ENCODE measurements at regions not wholly inside any gene's neighbourhood (a gene's known extent, or its start where the extent isn't known, plus 50 kb on each side); places are given as distances from the start of the nearest gene placed in this dataset.
"Not testable (repeated sequence)": the region's sequence is repeated elsewhere in the genome, so short reads cannot be mapped to it uniquely, and the experiment has no call there.

DNA sequence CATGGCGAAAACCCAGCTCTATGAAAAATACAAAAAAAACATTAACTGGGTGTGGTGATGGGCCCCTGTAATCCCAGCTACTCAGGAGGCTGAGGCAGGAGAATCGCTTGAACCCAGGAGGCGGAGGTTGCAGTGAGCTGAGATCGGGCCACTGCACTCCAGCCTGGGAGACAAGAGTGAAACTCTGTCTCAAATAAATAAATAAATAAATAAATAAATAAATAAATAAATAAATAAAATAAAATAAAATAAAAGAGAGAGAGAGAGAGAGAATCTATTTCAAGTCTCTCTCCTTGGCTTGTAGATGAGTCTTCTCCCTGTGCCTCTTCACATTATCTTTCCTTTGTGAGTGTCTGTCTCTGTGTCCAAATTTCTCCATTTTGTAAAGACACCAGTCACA is 442.6 kb upstream of the PROX1 start:
- not testable (repeated sequence) for TF ChIP-seq RFX5 (IDR thresholded peaks at IDR 0.05; ENCODE audit: low read depth, low read length); POLR2A (IDR thresholded peaks at IDR 0.05; ENCODE audit: low read depth, low read length); MXI1 (IDR thresholded peaks at IDR 0.05; ENCODE audit: borderline replicate concordance, low read depth, low read length); MAFK (IDR thresholded peaks at IDR 0.05; ENCODE audit: low read depth, low read length); MAZ (IDR thresholded peaks at IDR 0.05; ENCODE audit: borderline replicate concordance, low read depth, low read length); RAD21 (IDR thresholded peaks at IDR 0.05; ENCODE audit: low read length)
- TF ChIP-seq, protein P1, sequence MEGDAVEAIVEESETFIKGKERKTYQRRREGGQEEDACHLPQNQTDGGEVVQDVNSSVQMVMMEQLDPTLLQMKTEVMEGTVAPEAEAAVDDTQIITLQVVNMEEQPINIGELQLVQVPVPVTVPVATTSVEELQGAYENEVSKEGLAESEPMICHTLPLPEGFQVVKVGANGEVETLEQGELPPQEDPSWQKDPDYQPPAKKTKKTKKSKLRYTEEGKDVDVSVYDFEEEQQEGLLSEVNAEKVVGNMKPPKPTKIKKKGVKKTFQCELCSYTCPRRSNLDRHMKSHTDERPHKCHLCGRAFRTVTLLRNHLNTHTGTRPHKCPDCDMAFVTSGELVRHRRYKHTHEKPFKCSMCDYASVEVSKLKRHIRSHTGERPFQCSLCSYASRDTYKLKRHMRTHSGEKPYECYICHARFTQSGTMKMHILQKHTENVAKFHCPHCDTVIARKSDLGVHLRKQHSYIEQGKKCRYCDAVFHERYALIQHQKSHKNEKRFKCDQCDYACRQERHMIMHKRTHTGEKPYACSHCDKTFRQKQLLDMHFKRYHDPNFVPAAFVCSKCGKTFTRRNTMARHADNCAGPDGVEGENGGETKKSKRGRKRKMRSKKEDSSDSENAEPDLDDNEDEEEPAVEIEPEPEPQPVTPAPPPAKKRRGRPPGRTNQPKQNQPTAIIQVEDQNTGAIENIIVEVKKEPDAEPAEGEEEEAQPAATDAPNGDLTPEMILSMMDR (conservative IDR thresholded peaks at IDR 0.05; ENCODE audit: low read depth, low read length), result not testable (repeated sequence)
- TF ChIP-seq, protein P2, sequence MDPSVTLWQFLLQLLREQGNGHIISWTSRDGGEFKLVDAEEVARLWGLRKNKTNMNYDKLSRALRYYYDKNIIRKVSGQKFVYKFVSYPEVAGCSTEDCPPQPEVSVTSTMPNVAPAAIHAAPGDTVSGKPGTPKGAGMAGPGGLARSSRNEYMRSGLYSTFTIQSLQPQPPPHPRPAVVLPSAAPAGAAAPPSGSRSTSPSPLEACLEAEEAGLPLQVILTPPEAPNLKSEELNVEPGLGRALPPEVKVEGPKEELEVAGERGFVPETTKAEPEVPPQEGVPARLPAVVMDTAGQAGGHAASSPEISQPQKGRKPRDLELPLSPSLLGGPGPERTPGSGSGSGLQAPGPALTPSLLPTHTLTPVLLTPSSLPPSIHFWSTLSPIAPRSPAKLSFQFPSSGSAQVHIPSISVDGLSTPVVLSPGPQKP (IDR thresholded peaks at IDR 0.05; ENCODE audit: borderline replicate concordance, low read depth, low read length), result not testable (repeated sequence)
- TF ChIP-seq, protein P3, sequence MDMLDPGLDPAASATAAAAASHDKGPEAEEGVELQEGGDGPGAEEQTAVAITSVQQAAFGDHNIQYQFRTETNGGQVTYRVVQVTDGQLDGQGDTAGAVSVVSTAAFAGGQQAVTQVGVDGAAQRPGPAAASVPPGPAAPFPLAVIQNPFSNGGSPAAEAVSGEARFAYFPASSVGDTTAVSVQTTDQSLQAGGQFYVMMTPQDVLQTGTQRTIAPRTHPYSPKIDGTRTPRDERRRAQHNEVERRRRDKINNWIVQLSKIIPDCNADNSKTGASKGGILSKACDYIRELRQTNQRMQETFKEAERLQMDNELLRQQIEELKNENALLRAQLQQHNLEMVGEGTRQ (IDR thresholded peaks at IDR 0.05; ENCODE audit: low read depth, low read length), result not testable (repeated sequence)

Measured in IMR-90 (cell line).